Suppressor macrophage treated with lipopolysaccharide for 1 hour (primary cell): ENCODE measurements at regions not wholly inside any gene's neighbourhood (a gene's known extent, or its start where the extent isn't known, plus 50 kb on each side); places are given as distances from the start of the nearest gene placed in this dataset.

Experiments
- DNase-seq, 3 donors: peaks; one replicate each; pipeline ENCODE4 v3.0.0-alpha.2; 2020 to 2022

DNA sequence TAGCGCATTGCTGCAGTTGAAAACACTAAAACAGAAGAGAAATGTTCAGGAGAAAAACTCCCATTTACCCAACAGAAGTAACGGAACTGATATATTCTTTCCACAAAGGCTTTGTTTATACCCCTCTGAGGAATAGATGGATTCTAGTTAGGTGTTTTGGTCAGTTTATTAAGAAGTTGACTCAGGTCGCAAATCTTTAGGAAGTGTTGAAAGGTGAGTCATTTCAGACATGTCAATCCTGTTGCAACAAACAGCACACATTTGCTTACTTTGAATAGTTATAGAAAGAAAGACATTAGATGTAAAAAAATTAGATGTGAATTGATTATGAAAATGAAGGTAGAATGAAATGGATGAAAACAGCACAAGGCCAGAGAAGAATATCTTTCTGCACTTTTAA, 941.0 kb downstream of the KCNJ2 start:
- DNase-seq = no peak

DNA sequence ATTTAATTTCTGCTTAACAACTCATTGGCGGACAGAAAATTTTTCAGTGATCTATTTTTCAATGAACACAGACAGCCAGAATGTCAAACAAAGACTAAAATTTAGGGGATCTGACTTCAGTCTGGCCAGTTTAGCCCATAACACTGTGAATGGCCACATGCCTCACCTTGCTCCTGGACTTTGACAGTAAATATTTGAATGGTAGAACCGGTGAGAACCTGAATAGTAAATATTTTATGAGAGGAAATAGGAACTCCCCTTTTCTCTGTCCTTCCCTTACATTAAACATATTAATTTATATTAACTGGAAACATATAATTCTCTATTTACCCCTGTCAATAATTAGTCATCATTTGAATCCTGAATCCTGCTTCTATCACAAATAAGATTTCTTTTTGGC, 942.1 kb downstream of the KCNJ2 start:
- DNase-seq = no peak

- no peak for DNase-seq
Measured at GRCh38 chr17:71111934-71112333, 942.6 kb downstream of the KCNJ2 start.

DNA sequence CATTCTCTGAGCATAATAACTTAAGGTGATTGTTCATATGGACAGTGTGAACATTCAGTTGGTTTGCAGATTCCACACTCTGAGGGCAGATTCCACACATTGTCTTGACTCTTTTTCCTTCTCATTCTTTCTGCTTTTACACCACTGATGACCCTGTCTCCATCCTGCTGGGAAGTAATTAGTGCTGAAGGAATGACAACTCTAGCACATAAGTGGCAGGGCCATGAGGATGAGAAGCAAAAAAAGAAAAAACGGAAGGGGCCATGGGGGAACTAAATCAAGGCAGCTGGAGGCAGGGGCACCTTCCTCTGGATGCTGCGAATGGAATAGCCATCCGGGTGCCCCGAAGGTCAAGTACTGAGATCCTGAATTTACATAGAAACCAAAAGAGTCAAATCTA, 944.0 kb downstream of the KCNJ2 start:
- no peak for DNase-seq

GRCh38 chr17:71114911-71115668, 945.8 kb downstream of the KCNJ2 start:
- no peak for DNase-seq

DNA sequence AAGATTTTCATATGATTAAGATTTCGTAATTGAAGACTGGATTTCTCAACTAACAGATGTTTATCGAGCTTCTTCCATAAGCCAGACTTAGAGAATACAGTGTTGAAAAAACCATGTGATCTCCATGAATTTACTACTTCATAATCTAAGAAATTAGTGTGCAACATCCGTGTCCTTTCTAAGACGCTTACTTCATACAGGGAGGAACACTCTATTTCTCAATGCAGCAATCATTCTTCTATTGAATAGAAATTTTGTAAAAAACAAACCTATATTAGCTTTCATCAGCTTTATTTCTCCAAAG, 946.3 kb downstream of the KCNJ2 start:
- DNase-seq = no peak

GRCh38 chr17:71117466-71117865, 948.1 kb downstream of the KCNJ2 start:
- no peak for DNase-seq

GRCh38 chr17:71118039-71118438, 948.7 kb downstream of the KCNJ2 start:
- no peak for DNase-seq

- DNase-seq = no peak
Measured at GRCh38 chr17:71127416-71127815, 958.1 kb downstream of the KCNJ2 start.

DNA sequence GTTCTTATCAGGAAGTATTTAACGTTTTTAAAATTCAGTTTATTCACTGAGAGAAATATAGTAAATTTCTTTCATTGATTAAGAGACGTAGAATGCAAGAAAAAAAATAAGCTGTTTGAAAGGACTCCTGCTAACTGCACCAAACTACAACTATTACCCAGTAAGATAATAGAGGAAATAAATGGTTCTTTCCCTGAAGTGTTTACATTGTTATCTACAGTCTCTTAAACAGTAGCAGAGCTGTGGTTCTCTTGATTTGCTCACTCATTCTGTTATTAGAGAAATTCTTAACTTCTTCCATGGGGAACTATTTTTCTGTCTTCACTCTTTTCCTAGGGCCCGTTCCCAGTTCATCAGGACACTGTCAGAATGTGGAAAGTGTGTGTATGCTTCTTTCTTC, 973.0 kb downstream of the KCNJ2 start:
- DNase-seq = no peak

- DNase-seq = no peak
Measured at GRCh38 chr17:71145486-71145885, 975.3 kb upstream of the SOX9 start.

DNA sequence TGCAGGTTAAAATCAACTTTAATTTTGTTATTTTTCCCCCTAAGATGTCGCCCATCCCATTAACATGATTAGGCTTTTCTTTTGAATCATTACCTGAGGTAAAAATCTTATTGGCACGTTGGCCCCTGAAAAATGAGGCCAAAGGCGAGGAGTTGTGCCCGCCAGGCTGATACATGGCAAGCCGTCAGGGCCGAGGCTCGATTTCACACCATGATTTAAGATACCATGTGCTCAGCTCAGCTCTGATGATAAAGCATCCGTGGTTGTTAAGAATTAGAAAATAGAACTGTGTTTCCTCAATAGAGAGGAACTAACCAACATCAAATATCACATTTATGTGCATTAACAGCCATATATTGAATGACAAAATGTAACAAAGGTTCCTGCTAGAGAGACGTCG, 972.9 kb upstream of the SOX9 start:
- no peak for DNase-seq

GRCh38 chr17:71149607-71150006, 971.2 kb upstream of the SOX9 start:
- DNase-seq = no peak

DNA sequence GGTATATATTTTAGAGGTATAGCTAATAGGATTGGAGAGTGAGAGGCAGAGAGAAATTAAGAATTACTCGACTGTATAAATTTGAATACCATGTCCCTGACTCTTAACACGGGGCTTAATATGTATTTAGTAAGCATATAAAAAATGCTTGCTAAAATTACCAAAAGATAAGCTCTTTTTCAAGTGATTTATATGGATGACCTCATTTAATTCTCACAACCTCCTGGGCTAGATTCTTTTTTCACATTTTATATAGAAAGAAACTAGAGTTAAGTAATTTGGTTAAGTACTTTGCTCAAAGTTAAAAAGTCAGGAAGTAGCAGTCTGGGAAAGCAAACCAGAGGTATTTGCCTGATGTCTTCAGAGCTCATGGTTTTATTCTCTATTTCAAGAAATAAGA, 963.5 kb upstream of the SOX9 start:
- no peak for DNase-seq

DNA sequence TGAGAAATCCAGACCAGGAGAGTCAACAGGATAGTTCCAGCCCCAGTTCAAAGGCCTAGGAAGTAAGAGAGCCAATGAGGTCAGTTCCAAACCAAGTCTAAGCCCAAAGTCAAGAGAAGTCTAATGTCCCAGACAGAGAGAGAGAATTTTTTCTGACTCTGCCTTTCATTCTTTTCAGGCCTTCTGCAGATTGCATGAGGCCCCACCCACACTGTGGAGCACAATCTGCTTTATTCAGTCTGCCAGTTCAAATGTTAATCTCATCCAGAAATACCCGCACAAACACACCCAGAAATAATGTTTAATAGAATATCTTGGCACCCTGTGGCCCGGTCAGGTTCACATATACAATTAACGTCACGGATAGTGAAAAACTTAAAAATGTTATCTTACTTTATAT, 962.4 kb upstream of the SOX9 start:
- no peak for DNase-seq

GRCh38 chr17:71163121-71163812, 957.6 kb upstream of the SOX9 start:
- DNase-seq = no peak

- no peak for DNase-seq
Measured at GRCh38 chr17:71163813-71164122, 957.1 kb upstream of the SOX9 start.

DNA sequence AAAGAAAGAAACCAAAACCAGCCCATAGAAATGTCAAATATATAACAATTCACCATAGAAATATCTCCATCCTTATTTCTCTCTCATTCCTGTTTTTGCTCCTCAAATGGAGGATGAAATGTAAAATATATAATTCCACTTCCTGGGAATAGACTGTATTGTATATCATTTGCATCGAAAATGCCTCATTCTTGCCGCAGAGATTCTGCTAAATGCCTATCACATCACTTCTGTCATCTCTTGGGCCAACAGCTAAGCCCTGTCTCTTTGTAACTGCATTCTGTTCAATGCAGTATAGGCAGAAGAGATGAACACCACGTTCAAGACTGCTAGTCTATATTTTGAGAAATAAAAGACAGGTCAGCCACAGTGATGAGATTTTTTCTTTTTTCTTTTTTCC, 956.3 kb upstream of the SOX9 start:
- DNase-seq = no peak

DNA sequence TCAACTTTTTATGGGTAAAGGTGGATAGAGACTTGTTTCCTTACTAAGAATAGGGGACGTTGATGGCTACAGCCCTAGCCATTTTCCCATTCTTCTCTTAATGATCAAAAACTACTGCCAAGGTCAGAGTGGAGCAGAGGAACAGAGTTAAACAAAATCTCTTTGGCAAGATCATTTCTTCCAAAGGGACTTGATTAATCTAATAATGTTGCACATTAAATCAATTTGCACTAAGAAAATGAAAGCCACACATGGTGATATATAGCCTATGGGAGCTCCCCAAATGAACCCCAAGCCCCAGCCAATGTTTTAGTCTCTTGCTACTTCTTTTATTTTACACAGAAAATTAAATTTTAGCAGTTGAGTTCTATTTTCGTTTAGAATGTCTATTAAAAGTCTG, 954.5 kb upstream of the SOX9 start:
- DNase-seq = no peak

- DNase-seq = no peak
Measured at GRCh38 chr17:71168053-71168741, 952.6 kb upstream of the SOX9 start.

DNA sequence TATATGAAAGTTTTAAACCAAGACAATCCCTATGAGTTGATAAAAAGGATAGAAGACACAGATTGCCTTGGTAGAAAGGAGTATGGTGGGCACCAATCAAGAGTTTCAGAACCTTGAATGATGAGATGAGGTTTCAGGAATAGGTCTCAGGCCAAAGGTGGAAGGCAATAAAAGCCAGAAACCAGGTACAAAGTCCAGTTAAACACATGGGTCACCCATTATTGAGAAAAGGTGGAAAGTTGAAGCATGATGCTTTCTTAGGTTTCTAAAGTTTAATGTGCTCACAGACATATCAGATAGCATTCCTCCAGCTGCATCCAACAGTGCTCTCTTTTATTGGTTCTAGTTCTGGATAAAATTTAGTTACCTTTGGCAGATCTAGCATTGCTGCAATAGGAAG, 950.8 kb upstream of the SOX9 start:
- no peak for DNase-seq

DNA sequence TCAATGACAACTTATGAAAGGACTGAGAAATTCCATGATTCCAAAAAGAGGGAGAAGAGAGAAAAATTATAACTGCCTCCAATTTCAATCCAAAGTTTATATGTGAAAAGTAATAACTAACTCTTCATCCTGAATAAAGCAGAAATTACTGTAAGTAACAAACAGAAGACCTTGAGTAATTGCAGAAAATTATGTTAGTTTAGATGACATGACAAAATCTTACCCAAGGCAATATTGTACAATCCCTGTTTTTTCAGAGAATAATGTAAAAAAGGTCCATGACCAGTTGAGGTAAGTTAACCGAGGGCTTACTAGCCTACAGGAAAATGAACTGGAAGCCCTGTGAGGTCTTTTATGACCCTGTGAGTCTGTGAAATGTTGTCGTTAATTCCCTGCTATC, 949.5 kb upstream of the SOX9 start:
- no peak for DNase-seq

DNA sequence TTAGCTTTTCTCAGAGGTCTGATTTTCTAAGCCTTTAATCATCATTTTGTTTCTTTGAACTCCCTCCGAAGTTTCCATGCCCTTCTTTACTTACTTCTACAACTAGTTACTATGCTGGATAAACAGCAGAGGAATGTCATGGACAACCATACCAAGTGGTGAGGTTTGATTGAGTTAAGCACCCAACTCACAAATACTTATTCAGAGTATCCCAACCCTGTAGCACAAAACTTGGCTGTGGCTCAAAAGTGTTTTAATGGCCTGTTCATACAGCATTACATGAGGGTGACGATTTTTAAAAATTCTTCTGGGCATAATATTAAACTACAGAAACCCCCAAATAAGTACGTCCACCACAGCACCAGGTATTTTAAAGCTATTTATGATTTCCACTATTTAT, 946.8 kb upstream of the SOX9 start:
- DNase-seq = no peak

- DNase-seq = no peak
Measured at GRCh38 chr17:71176331-71176730, 944.5 kb upstream of the SOX9 start.
